Right atrium auricular region (tissue), 2 donors: ENCODE measurements at regions not wholly inside any gene's neighbourhood (a gene's known extent, or its start where the extent isn't known, plus 50 kb on each side); places are given as distances from the start of the nearest gene placed in this dataset.

Source experiments
- DNase-seq: peaks from one replicate; pipeline ENCODE4 v3.0.0-alpha.2; 2019; ENCODE audit warnings: low spot score
- H3K27ac ChIP-seq, 2 donors: fragments of 200-600 bp; sonication (generic); 1 replicate in 1 of 2; 2 replicates in 1 of 2; pipeline ENCODE4 v1.5.1; 2016 to 2019
- H3K27me3 ChIP-seq, 2 donors: fragments of 200-600 bp; sonication (generic); one replicate each; pipeline versions ENCODE4 v1.5.1 to v1.6.0; 2017 to 2019
- H3K36me3 ChIP-seq: fragments of 200-600 bp; sonication (generic); one replicate; pipeline ENCODE4 v1.5.1; 2016
- H3K4me1 ChIP-seq, 2 donors: fragments of 200-600 bp; sonication (generic); one replicate each; pipeline versions ENCODE4 v1.5.1 to v1.6.0; 2017 to 2019
- H3K4me3 ChIP-seq, 2 donors: fragments of 200-600 bp; sonication (generic); 1 replicate in 1 of 2; 2 replicates in 1 of 2; pipeline ENCODE4 v1.5.1; 2017 to 2019; ENCODE audit warnings: mild to moderate bottlenecking in 1 of 2, moderate library complexity in 1 of 2
- H3K9me3 ChIP-seq, 2 donors: fragments of 200-600 bp; sonication (generic); one replicate each; pipeline ENCODE4 v1.5.1; 2019
- TF ChIP-seq, protein P1 (sequence below), 2 donors: fragments of 200-600 bp; sonication (generic); IDR thresholded peaks; one replicate each; pipeline ENCODE4 v1.5.1; 2019; ENCODE audit warnings: antibody characterized with exemption in 2 of 2

DNA sequence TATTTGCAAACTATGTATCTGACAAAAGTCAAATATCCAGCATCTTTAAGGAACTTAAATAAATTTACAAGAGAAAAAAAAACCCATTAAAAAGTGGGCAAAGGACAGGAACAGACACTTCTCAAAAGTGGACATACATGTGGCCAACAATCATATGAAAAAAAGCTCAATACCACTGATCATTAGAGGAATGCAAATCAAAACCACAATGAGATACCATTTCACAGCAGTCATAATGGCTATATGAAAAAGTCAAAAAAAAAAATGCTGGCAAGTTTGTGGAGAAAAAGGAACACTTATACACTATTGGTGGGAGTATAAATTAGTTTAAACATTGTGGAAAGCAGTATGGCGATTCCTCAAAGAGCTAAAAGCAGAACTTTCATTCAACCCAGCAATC, 130.3 kb upstream of the LHCGR start:
- H3K27me3 ChIP-seq = no peaks in the 10 kb centered on the region
- no peaks in the 10 kb centered on the region for H3K9me3 ChIP-seq
- TF ChIP-seq, protein P1, sequence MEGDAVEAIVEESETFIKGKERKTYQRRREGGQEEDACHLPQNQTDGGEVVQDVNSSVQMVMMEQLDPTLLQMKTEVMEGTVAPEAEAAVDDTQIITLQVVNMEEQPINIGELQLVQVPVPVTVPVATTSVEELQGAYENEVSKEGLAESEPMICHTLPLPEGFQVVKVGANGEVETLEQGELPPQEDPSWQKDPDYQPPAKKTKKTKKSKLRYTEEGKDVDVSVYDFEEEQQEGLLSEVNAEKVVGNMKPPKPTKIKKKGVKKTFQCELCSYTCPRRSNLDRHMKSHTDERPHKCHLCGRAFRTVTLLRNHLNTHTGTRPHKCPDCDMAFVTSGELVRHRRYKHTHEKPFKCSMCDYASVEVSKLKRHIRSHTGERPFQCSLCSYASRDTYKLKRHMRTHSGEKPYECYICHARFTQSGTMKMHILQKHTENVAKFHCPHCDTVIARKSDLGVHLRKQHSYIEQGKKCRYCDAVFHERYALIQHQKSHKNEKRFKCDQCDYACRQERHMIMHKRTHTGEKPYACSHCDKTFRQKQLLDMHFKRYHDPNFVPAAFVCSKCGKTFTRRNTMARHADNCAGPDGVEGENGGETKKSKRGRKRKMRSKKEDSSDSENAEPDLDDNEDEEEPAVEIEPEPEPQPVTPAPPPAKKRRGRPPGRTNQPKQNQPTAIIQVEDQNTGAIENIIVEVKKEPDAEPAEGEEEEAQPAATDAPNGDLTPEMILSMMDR (IDR thresholded peaks at IDR 0.05) = no peak
- no peak overlapping the region for H3K27ac ChIP-seq
- H3K36me3 ChIP-seq = no peaks in the 10 kb centered on the region
- no peak overlapping the region for H3K4me3 ChIP-seq
- DNase-seq = no peak
- no peaks in the 10 kb centered on the region for H3K4me1 ChIP-seq

DNA sequence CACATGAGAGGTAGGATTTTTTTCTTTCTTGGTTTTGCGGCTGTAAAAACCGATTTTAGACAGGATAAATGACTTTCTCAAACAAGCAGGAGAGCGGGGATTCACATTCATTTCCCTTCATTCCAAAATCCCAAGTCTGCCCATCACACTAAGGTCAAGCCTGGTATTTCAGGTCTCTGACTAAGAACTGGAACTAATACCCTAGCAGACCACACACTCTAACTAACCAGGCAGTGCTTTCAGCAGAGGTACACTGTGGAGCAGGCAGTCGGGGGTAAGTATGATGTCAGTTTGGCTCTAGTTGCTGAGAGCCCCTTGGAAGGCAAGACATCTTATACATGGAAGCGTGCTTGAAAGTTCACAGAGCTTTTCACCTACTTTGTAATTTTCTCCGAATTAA, 128.1 kb upstream of the LHCGR start:
- Histone ChIP-seq H3K36me3 (no peaks in the 10 kb centered on the region), H3K4me1 (no peaks in the 10 kb centered on the region), H3K27ac (no peak overlapping the region), H3K4me3 (no peak overlapping the region), H3K9me3 (no peaks in the 10 kb centered on the region), H3K27me3 (no peaks in the 10 kb centered on the region)
- DNase-seq = no peak
- TF ChIP-seq, protein P1 (IDR thresholded peaks at IDR 0.05) = no peak

DNA sequence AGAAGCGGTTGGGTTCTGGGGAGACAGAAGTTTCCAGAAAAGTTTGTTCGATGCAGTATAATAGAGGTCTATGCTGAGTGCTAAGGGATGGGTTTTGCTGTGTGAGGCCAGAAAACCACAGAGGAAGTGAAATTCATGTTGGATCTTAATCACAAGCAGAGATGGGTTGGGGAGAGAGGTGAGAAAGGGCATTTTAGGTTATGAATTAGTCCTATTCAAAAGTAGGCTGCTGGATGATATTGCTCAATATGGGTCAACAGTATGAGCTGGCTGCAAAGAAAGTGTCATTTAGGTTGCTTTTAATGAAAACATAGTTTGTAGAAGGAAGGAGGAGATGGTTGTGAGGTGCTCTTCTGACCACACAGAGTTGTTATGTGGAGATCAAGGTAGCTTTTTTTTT, 118.8 kb upstream of the LHCGR start:
- TF ChIP-seq, protein P1 (IDR thresholded peaks at IDR 0.05) = no peak
- no peaks in the 10 kb centered on the region for H3K4me1 ChIP-seq
- H3K27ac ChIP-seq = no peak overlapping the region
- no peak overlapping the region for H3K4me3 ChIP-seq
- no peaks in the 10 kb centered on the region for H3K9me3 ChIP-seq
- no peaks in the 10 kb centered on the region for H3K27me3 ChIP-seq
- H3K36me3 ChIP-seq = no peaks in the 10 kb centered on the region
- DNase-seq = no peak

DNA sequence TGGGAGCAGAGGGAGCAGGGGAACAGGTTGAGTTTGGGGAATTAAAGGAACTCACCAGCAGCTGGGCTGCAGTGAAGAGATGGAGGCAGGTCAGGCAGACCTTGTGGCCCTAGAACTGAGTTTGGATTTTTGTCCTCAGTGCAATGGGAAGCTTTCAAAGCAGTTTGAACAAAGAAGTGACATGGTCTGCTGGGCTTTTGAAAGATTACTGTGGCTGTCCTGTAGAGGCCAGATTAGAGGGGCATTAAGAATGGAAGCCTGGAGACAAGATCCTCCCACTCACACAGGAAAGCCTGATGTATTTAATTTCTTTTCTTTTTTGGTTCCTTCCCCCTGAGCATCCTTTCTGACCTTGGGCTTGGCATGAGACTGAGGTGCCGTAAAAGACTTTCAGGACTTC, 118.1 kb upstream of the LHCGR start:
- no peak overlapping the region for H3K27ac ChIP-seq
- no peaks in the 10 kb centered on the region for H3K9me3 ChIP-seq
- no peak overlapping the region for H3K4me3 ChIP-seq
- DNase-seq = no peak
- no peaks in the 10 kb centered on the region for H3K36me3 ChIP-seq
- H3K27me3 ChIP-seq = no peaks in the 10 kb centered on the region
- TF ChIP-seq, protein P1 (IDR thresholded peaks at IDR 0.05) = no peak
- H3K4me1 ChIP-seq = no peaks in the 10 kb centered on the region

DNA sequence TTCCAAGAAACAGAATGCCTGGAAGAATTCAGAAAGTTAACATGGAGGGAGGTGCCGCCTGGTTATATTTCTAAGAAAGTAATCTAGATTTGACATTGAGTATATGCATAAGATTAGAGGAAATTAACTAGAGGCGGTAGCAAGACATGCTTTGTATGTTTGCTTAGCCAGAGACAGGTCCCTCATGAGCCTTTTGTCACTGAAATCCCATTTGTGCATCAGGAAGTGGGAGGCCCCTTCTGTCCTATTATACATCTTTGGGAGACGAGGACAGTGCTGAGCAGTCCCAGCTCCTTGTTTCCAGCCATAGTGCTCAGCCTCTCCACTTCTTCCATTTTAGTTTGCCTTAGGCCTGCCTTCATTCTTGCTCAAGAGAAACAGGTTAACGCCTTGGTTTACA, 115.4 kb upstream of the LHCGR start:
- TF ChIP-seq, protein P1 (IDR thresholded peaks at IDR 0.05) = no peak
- H3K9me3 ChIP-seq = no peaks in the 10 kb centered on the region
- no peak for DNase-seq
- H3K36me3 ChIP-seq = no peaks in the 10 kb centered on the region
- H3K27me3 ChIP-seq = no peaks in the 10 kb centered on the region
- H3K27ac ChIP-seq = no peak overlapping the region
- H3K4me1 ChIP-seq = no peaks in the 10 kb centered on the region
- no peak overlapping the region for H3K4me3 ChIP-seq

DNA sequence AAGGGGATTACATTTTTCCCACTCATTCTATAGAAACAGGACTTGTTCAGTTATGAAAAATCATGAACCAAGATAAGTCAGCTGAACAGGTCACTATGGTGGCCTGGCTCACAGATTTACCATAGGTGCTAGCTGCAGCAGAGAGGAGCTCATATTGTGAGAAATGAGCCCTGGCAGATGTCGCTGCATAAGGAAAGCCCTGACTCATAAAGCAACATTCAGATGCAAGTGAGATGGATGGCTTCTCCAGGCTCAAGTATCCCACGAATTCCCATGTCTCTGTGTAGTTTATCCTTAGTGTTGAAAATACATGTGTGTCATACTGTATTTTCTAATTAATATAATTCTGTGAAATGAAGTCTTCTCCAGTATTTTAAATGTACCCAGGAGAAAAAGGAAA, 115.0 kb upstream of the LHCGR start:
- H3K36me3 ChIP-seq = no peaks in the 10 kb centered on the region
- no peaks in the 10 kb centered on the region for H3K4me1 ChIP-seq
- DNase-seq = no peak
- H3K27me3 ChIP-seq = no peaks in the 10 kb centered on the region
- H3K27ac ChIP-seq = no peak overlapping the region
- no peak overlapping the region for H3K4me3 ChIP-seq
- TF ChIP-seq, protein P1 (IDR thresholded peaks at IDR 0.05) = no peak
- no peaks in the 10 kb centered on the region for H3K9me3 ChIP-seq
